ENCODE measurements at regions not wholly inside any gene's neighbourhood (a gene's known extent, or its start where the extent isn't known, plus 50 kb on each side); places are given as distances from the start of the nearest gene placed in this dataset.
"Not testable (repeated sequence)": the region's sequence is repeated elsewhere in the genome, so short reads cannot be mapped to it uniquely, and the experiment has no call there.

- H3K4me1 Mint-ChIP-seq = no peaks in the 10 kb centered on the region
- no peak overlapping the region for H3K4me3 Mint-ChIP-seq
- ATAC-seq = no peak
- no peaks in the 10 kb centered on the region for H3K27me3 Mint-ChIP-seq
- no peaks in the 10 kb centered on the region for H3K9me3 Mint-ChIP-seq
- no peak for DNase-seq
- H3K27ac Mint-ChIP-seq = peak overlapping the region in 1 of 2 donors; percentile 26
Observed at GRCh38 chr11:96964661-96965060, 574.8 kb downstream of the JRKL start.

- DNase-seq (no peak), ATAC-seq (no peak)
- no peaks in the 10 kb centered on the region for H3K27me3 Mint-ChIP-seq
- H3K27ac Mint-ChIP-seq = no peak overlapping the region
- H3K9me3 Mint-ChIP-seq = no peaks in the 10 kb centered on the region
- H3K4me3 Mint-ChIP-seq = no peak overlapping the region
- H3K4me1 Mint-ChIP-seq = no peaks in the 10 kb centered on the region
Observed at GRCh38 chr11:96967616-96968015, 577.8 kb downstream of the JRKL start.

- Mint-ChIP-seq H3K4me3 (no peak overlapping the region), H3K9me3 (no peaks in the 10 kb centered on the region), H3K27ac (no peak overlapping the region), H3K27me3 (no peaks in the 10 kb centered on the region), H3K4me1 (no peaks in the 10 kb centered on the region)
- no peak for DNase-seq
- no peak for ATAC-seq
Observed at GRCh38 chr11:96969251-96969650, 579.4 kb downstream of the JRKL start.

GRCh38 chr11:96978751-96979150, 588.9 kb downstream of the JRKL start:
- H3K27ac Mint-ChIP-seq = no peak overlapping the region
- H3K4me1 Mint-ChIP-seq = no peaks in the 10 kb centered on the region
- ATAC-seq (no peak), DNase-seq (no peak)
- no peaks in the 10 kb centered on the region for H3K27me3 Mint-ChIP-seq
- H3K9me3 Mint-ChIP-seq = peaks cover 0 to 12% of the 10 kb centered on the region in 2 donors
- H3K4me3 Mint-ChIP-seq = no peak overlapping the region

DNA sequence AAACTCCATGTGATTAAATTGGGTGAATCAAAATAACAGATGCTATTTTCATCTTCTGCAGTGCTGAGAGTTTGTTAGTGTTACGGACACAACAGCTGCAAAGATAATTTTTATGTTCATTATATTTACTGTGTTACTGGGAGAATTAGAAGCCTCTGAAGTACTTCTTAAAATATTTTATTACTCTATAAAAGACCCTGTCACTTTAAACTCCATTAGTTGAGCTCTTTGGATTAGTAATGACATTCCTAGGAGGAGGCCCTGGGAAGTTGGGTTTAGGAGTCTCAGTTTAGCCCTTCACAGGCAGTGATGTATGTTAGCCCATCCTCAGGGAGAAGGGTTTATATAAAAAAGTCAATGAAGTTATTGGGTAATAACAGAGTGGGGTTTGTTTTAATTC, 596.7 kb downstream of the JRKL start:
- Mint-ChIP-seq H3K4me1 (no peaks in the 10 kb centered on the region), H3K9me3 (peaks cover 0 to 4% of the 10 kb centered on the region in 2 donors), H3K27ac (no peak overlapping the region), H3K4me3 (no peak overlapping the region), H3K27me3 (no peaks in the 10 kb centered on the region)
- DNase-seq (no peak), ATAC-seq (no peak)

DNA sequence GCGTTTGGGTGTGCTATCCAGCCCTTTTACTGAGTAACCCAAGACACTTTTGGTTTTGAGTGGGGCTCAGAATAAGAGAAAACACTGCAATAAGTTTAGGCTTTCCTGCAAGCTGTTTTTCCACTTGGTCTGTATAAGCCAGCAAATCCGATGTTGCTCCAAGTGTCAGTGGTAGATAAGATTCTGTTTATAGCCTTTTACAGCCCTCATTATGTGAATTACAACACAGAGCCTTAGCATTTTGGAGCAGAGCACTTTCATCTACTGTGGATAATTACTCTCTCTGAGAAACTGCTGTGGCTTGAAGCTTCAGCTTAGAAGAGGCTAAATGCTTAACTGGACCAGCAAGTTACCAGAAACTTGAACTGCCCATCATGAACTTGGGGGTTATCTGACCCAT, 601.1 kb downstream of the JRKL start:
- Mint-ChIP-seq H3K27me3 (no peaks in the 10 kb centered on the region), H3K9me3 (peaks cover 0 to 4% of the 10 kb centered on the region in 2 donors), H3K4me1 (no peaks in the 10 kb centered on the region), H3K4me3 (no peak overlapping the region), H3K27ac (no peak overlapping the region)
- ATAC-seq = no peak
- no peak for DNase-seq

DNA sequence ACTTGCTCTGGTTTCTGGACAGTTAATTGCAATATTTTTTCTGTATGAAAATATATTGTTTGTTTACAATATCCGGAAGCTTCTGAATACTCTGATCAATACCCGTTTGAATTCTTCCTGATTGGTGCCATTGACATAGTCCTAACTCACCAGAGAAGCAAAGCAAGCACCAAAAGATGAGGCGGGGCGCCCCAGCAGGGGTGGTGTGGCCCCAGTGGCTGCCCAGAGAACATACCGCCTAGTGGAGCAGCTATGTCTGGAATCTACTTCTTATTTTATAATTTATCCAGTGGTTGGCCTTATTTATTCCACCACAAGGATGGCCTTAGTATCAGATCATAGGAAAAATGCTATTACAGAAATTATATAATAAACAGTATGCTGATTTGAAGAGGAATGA, 610.7 kb downstream of the JRKL start:
- Mint-ChIP-seq H3K27ac (no peak overlapping the region), H3K27me3 (no peaks in the 10 kb centered on the region), H3K9me3 (peaks cover 0 to 4% of the 10 kb centered on the region in 2 donors), H3K4me1 (no peaks in the 10 kb centered on the region), H3K4me3 (no peak overlapping the region)
- no peak for ATAC-seq
- no peak for DNase-seq

- Mint-ChIP-seq H3K27me3 (no peaks in the 10 kb centered on the region), H3K4me1 (no peaks in the 10 kb centered on the region), H3K9me3 (no peaks in the 10 kb centered on the region), H3K27ac (no peak overlapping the region), H3K4me3 (no peak overlapping the region)
- no peak for ATAC-seq
- DNase-seq = no peak
Observed at GRCh38 chr11:97007283-97007682, 617.5 kb downstream of the JRKL start.

DNA sequence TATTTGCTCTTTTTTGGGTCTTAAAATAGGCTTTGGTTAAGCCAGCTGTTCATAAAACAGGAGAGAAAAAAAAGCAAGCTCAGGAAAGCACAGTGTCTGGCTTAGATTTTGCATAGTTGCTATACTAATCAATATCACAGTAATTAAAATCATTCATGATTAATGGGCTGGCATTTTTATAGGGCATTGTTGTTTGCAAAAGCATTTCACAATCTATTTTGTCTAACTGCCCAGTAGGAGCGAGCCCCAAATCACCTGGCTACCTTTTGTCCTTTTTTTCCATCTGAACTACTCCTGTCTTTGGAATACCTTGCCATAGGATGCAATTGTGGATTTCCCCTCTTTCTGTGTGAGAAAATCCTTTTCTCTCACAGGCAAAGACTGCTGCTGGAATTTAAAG, 619.8 kb downstream of the JRKL start:
- Mint-ChIP-seq H3K9me3 (no peaks in the 10 kb centered on the region), H3K27ac (no peak overlapping the region), H3K4me3 (no peak overlapping the region), H3K27me3 (no peaks in the 10 kb centered on the region), H3K4me1 (no peaks in the 10 kb centered on the region)
- ATAC-seq (no peak), DNase-seq (no peak)

DNA sequence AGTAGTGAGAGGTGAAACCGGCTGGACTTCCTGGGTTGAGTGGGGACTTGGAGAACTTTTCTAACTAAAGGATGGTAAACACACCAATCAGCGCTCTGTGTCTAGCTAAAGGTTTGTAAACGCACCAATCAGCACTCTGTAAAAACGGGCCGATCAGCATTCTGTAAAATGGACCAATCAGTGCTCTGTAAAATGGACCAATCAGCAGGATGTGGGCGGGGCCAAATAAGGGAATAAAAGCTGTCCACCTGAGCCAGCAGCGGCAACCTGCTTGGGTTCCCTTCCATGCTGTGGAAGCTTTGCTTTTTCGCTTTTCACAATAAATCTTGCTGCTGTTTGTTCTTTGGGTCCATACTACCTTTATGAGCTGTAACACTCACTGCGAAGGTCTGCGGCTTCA, 621.2 kb downstream of the JRKL start:
- not testable (repeated sequence) for H3K9me3 Mint-ChIP-seq, H3K4me3 Mint-ChIP-seq, H3K27me3 Mint-ChIP-seq, H3K27ac Mint-ChIP-seq, H3K4me1 Mint-ChIP-seq, DNase-seq, ATAC-seq

GRCh38 chr11:97015327-97015726, 625.5 kb downstream of the JRKL start:
- H3K27ac Mint-ChIP-seq = no peak overlapping the region
- no peaks in the 10 kb centered on the region for H3K4me1 Mint-ChIP-seq
- ATAC-seq = no peak
- no peak overlapping the region for H3K4me3 Mint-ChIP-seq
- H3K27me3 Mint-ChIP-seq = no peaks in the 10 kb centered on the region
- peaks cover 0 to 8% of the 10 kb centered on the region in 2 donors for H3K9me3 Mint-ChIP-seq
- no peak for DNase-seq

- H3K27ac Mint-ChIP-seq = no peak overlapping the region
- no peak for ATAC-seq
- peaks cover 0 to 16% of the 10 kb centered on the region in 2 donors for H3K9me3 Mint-ChIP-seq
- no peak overlapping the region for H3K4me3 Mint-ChIP-seq
- no peaks in the 10 kb centered on the region for H3K27me3 Mint-ChIP-seq
- DNase-seq = no peak
- H3K4me1 Mint-ChIP-seq = no peaks in the 10 kb centered on the region
Observed at GRCh38 chr11:97019305-97019704, 629.5 kb downstream of the JRKL start.

- ATAC-seq (no peak), DNase-seq (no peak)
- Mint-ChIP-seq H3K9me3 (peaks cover 0 to 16% of the 10 kb centered on the region in 2 donors), H3K4me3 (no peak overlapping the region), H3K27me3 (no peaks in the 10 kb centered on the region), H3K27ac (no peak overlapping the region), H3K4me1 (no peaks in the 10 kb centered on the region)
Observed at GRCh38 chr11:97019754-97020153, 629.9 kb downstream of the JRKL start.

DNA sequence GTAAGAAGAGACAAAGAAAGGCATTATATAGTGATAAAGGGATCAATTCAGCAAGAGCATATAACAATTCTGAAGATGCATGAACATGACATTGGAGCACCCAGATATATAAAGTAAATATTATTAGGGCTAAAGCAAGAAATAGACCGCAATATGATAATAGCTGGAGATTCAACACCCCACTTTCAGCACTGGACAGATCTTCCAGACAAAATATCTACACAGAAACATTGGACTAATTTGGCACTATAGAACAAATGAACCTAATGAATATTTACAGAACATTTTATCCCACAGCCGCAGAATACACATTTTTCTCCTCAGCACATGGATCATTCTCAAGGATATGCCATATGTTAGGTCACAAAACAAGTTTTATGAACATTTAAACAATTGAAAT, 633.1 kb downstream of the JRKL start:
- H3K27ac Mint-ChIP-seq = no peak overlapping the region
- no peaks in the 10 kb centered on the region for H3K4me1 Mint-ChIP-seq
- ATAC-seq = no peak
- no peak for DNase-seq
- peaks cover 0 to 16% of the 10 kb centered on the region in 2 donors for H3K9me3 Mint-ChIP-seq
- no peaks in the 10 kb centered on the region for H3K27me3 Mint-ChIP-seq
- no peak overlapping the region for H3K4me3 Mint-ChIP-seq

- ATAC-seq (no peak), DNase-seq (no peak)
- Mint-ChIP-seq H3K9me3 (no peaks in the 10 kb centered on the region), H3K27me3 (no peaks in the 10 kb centered on the region), H3K4me3 (no peak overlapping the region), H3K27ac (no peak overlapping the region), H3K4me1 (no peaks in the 10 kb centered on the region)
Observed at GRCh38 chr11:97028836-97029406, 639.1 kb downstream of the JRKL start.

GRCh38 chr11:97033178-97033577, 643.4 kb downstream of the JRKL start:
- Mint-ChIP-seq H3K4me1 (no peaks in the 10 kb centered on the region), H3K4me3 (no peak overlapping the region), H3K27ac (no peak overlapping the region), H3K27me3 (no peaks in the 10 kb centered on the region), H3K9me3 (no peaks in the 10 kb centered on the region)
- DNase-seq (no peak), ATAC-seq (no peak)

GRCh38 chr11:97048481-97048880, 658.7 kb downstream of the JRKL start:
- H3K4me1 Mint-ChIP-seq = no peaks in the 10 kb centered on the region
- no peak overlapping the region for H3K27ac Mint-ChIP-seq
- no peaks in the 10 kb centered on the region for H3K27me3 Mint-ChIP-seq
- ATAC-seq (no peak), DNase-seq (no peak)
- H3K4me3 Mint-ChIP-seq = no peak overlapping the region
- peaks cover 0 to 4% of the 10 kb centered on the region in 2 donors for H3K9me3 Mint-ChIP-seq

All from stimulated activated naive CD8-positive, alpha-beta T cell treated with anti-CD3 and anti-CD28 coated beads, Interleukin-15, amount 100 ng/mL, for 72 hours (primary cell).